Lower leg skin (tissue), 4 donors: ENCODE measurements at regions not wholly inside any gene's neighbourhood (a gene's known extent, or its start where the extent isn't known, plus 50 kb on each side); places are given as distances from the start of the nearest gene placed in this dataset.

ENCODE experiments used
- DNase-seq, 2 donors: peaks; one replicate each; pipeline ENCODE4 v3.0.0-alpha.2; 2019; ENCODE audit warnings: low spot score in 2 of 2
- H3K4me3 ChIP-seq: fragments of 200-600 bp; sonication (generic); 2 replicates; pipeline ENCODE4 v1.5.1; 2017; ENCODE audit warnings: mild to moderate bottlenecking, low read depth; ENCODE audit not compliant: poor library complexity, severe bottlenecking
- CTCF ChIP-seq, 3 donors: fragments of 450-650 bp; IDR thresholded peaks; one replicate each; pipeline ENCODE4 v1.5.1; 2016; ENCODE audit warnings: antibody characterized with exemption in 3 of 3, mild to moderate bottlenecking in 3 of 3, moderate library complexity in 2 of 3
- POLR2A ChIP-seq, 2 donors: fragments of 450-650 bp; IDR thresholded peaks; one replicate each; pipeline ENCODE4 v1.6.1; 2016 to 2017; ENCODE audit warnings: antibody characterized with exemption in 2 of 2, mild to moderate bottlenecking in 1 of 2, moderate library complexity in 1 of 2
- WGBS, 2 donors: methylation state at CpG; one replicate each; pipeline ENCODE4 v1.1.5; 2018; 5-methylcytosine and 5-hydroxymethylcytosine counted together
- intact Hi-C: fragments of 100-400 bp; cut with DNase I; formaldehyde crosslinking; loops from one replicate; pipeline ENCODE4 v1.15.0; 2023; ENCODE audit warnings: low total_unique reads

- no peak overlapping the region for H3K4me3 ChIP-seq
- peak in 1 of 2 donors; percentile 45 for DNase-seq
- intact Hi-C loops = no loop called here
- no peak for TF ChIP-seq CTCF (IDR thresholded peaks at IDR 0.05)
- no peak for TF ChIP-seq POLR2A (IDR thresholded peaks at IDR 0.05)
- 69 to 71% methylated on average over 7 of the region's 7 CpGs for WGBS, 2 donors
Measured at GRCh38 chr10:126851414-126852108, 53.7 kb upstream of the DOCK1 start.

DNA sequence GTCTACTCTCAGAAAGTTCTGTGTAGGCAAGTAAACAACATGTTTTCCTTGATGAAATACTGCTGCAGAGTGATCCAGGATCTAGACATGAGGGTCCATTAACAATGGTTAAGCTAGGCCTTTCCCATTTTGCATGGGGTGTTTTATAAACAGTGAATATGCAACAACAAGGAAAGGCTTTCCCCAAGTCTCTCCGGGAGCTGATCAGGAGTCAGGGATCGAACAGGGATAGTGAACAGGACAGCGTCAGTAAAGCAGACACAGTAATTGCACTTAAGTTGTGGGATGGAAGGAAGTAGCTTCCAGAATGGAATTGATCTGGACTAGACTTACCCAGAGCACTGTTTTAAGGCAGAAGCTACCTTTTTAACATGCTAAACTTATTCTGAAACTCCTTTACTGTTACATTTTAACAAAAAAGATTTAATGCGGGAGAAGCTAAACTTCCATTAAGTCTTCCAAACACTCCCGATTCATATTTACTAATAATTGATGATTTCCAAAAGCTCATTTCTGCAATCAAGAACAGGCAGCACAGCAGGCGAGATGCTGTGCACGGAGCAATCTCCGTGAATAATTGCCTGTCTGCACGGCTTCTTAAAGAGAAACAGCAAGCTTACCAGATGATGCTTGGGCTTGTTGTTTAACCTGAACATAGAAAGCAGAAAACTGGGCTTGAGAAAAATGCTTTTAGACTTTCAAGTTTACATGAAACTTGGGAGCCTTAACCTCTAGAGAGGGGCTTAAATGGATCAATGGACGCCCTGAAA, 50.3 kb upstream of the DOCK1 start:
- TF ChIP-seq CTCF (IDR thresholded peaks at IDR 0.05) (no peak), POLR2A (IDR thresholded peaks at IDR 0.05) (no peak)
- 70 to 71% methylated on average over 10 of the region's 10 CpGs for WGBS, 2 donors
- intact Hi-C loops = no loop called here
- H3K4me3 ChIP-seq = no peak overlapping the region
- peak in 1 of 2 donors; percentile 6 for DNase-seq
